GM23338 (cell line): ENCODE measurements at regions not wholly inside any gene's neighbourhood (a gene's known extent, or its start where the extent isn't known, plus 50 kb on each side); places are given as distances from the start of the nearest gene placed in this dataset.

Experiments used
- ATAC-seq: fragments of 200-7000 bp; cut with Tn5 transposase; 3 replicates; pipeline ENCODE4 v1.9.1; 2020
- DNase-seq: peaks from one replicate; pipeline ENCODE4 v3.0.0-alpha.2; 2015; ENCODE audit warnings: low spot score
- H2AFZ ChIP-seq: fragments of 200-600 bp; sonication (generic); 2 replicates; pipeline ENCODE4 v1.8.0; 2016; ENCODE audit warnings: antibody characterized with exemption, mild to moderate bottlenecking, moderate library complexity
- H3F3A ChIP-seq: fragments of 200-600 bp; sonication (generic); replicated peaks from 2 replicates; pipeline ENCODE4 v1.8.0; 2017; ENCODE audit warnings: antibody characterized with exemption, mixed run types, low read depth
- H3K27ac ChIP-seq: fragments of 200-600 bp; sonication (generic); 2 replicates; pipeline ENCODE4 v1.6.1; 2016; ENCODE audit warnings: low read depth
- H3K27me3 ChIP-seq: fragments of 200-600 bp; sonication (generic); 2 replicates; pipeline ENCODE4 v1.8.0; 2016; ENCODE audit warnings: mild to moderate bottlenecking, mixed run types, moderate library complexity; ENCODE audit not compliant: insufficient read depth
- H3K36me3 ChIP-seq: fragments of 200-600 bp; sonication (generic); 2 replicates; pipeline ENCODE4 v1.8.0; 2016; ENCODE audit warnings: mild to moderate bottlenecking; ENCODE audit not compliant: insufficient read depth
- H3K4me1 ChIP-seq: fragments of 200-600 bp; sonication (generic); 2 replicates; pipeline ENCODE4 v1.8.0; 2016; ENCODE audit warnings: mild to moderate bottlenecking, moderate library complexity; ENCODE audit not compliant: insufficient read depth
- H3K4me2 ChIP-seq: fragments of 200-600 bp; sonication (generic); 2 replicates; pipeline ENCODE4 v1.7.1; 2017; ENCODE audit warnings: mixed run types
- H3K4me3 ChIP-seq: fragments of 200-600 bp; sonication (generic); 2 replicates; pipeline ENCODE4 v1.6.1; 2016; ENCODE audit warnings: mixed run types
- H3K79me2 ChIP-seq: fragments of 200-600 bp; sonication (generic); replicated peaks from 2 replicates; pipeline ENCODE4 v1.8.0; 2017; ENCODE audit warnings: mild to moderate bottlenecking; ENCODE audit not compliant: insufficient read depth
- H3K9me2 ChIP-seq: fragments of 200-600 bp; sonication (generic); 2 replicates; pipeline ENCODE4 v1.8.0; 2017; ENCODE audit not compliant: insufficient read depth
- H4K20me1 ChIP-seq: fragments of 200-600 bp; sonication (generic); replicated peaks from 2 replicates; pipeline ENCODE4 v1.8.0; 2017; ENCODE audit warnings: mild to moderate bottlenecking; ENCODE audit not compliant: insufficient read depth
- H3K27ac Mint-ChIP-seq: 2 replicates; pipeline ENCODE4 v1.8.0; 2020; ENCODE audit warnings: inconsistent platforms, mild to moderate bottlenecking, moderate library complexity, mixed read lengths
- H3K27me3 Mint-ChIP-seq: 3 replicates; pipeline ENCODE4 v1.8.0; 2022; ENCODE audit warnings: low read depth, mild to moderate bottlenecking, moderate library complexity, mixed read lengths, inconsistent platforms; ENCODE audit not compliant: insufficient read depth, poor library complexity
- H3K36me3 Mint-ChIP-seq: 3 replicates; pipeline ENCODE4 v1.8.0; 2021; ENCODE audit warnings: low read depth, mild to moderate bottlenecking, inconsistent platforms, moderate library complexity, mixed read lengths
- H3K4me1 Mint-ChIP-seq: 3 replicates; pipeline ENCODE4 v1.8.0; 2020; ENCODE audit warnings: mild to moderate bottlenecking, inconsistent platforms, mixed read lengths
- H3K4me3 Mint-ChIP-seq: 3 replicates; pipeline ENCODE4 v1.8.0; 2021; ENCODE audit warnings: moderate library complexity, mild to moderate bottlenecking, inconsistent platforms, mixed read lengths
- H3K9me3 Mint-ChIP-seq: 3 replicates; pipeline ENCODE4 v1.8.0; 2020; ENCODE audit warnings: moderate library complexity, mild to moderate bottlenecking, inconsistent platforms, mixed read lengths
- CREB1 ChIP-seq: fragments of 250-450 bp; sonication (Bioruptor Pico); IDR thresholded peaks from 2 replicates; pipeline ENCODE4 v1.5.0; 2020; ENCODE audit warnings: low read depth, mild to moderate bottlenecking, moderate library complexity
- EZH2 ChIP-seq: fragments of 200-600 bp; sonication (generic); IDR thresholded peaks from one replicate; pipeline ENCODE4 v1.8.0; 2017; ENCODE audit warnings: antibody characterized with exemption, mild to moderate bottlenecking, low read depth; ENCODE audit not compliant: unreplicated experiment
- JUNB ChIP-seq: IDR thresholded peaks from one replicate; pipeline ENCODE4 v1.6.1; 2016; ENCODE audit warnings: antibody characterized with exemption; ENCODE audit not compliant: unreplicated experiment
- ZNF462 ChIP-seq: fragments of 250-450 bp; sonication (Bioruptor Pico); IDR thresholded peaks from 2 replicates; pipeline ENCODE4 v1.5.0; 2020; ENCODE audit warnings: mild to moderate bottlenecking, moderate library complexity
- TF ChIP-seq, protein P1 (sequence below), 2 experiments: fragments of 200-600 bp in 1 of 2; sonication (generic) in 1 of 2; conservative IDR thresholded peaks; 2 replicates each; pipeline versions ENCODE4 v1.5.1 to v1.6.1; 2016 to 2017; ENCODE audit warnings: antibody characterized with exemption in 2 of 2, low read depth in 2 of 2, mild to moderate bottlenecking in 2 of 2, moderate library complexity in 1 of 2

- no peak for TF ChIP-seq ZNF462 (CRISPR knock-in tag)
These were observed 630.1 kb downstream of the TFAP2A start (continued) for GRCh38 chr6:9784786-9785185.

DNA sequence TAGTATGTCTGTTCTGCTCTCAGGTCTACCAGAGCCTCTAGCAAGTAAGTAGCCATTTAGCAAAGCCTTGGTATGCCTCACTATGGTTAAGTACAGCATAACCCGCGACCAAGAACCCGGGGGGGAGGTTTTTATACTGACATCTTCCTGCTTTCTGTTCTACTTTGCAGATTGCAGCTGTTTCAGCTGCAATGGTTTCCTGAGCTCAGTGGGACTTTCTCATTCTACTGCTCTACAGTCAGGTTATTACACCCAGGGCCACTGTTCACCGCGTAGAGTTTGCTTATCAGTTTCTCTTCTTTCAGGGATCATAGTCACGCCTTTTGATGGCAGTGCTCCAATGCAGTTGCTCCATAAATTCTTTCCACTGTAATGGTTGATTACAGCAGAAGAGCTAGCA lies 631.3 kb downstream of the TFAP2A start:
- Mint-ChIP-seq H3K9me3 (no peaks in the 10 kb centered on the region), H3K36me3 (no peaks in the 10 kb centered on the region), H3K4me1 (peaks cover 14% of the 10 kb centered on the region; the same call in 2 of the 3 replicates), H3K27ac (no peak overlapping the region), H3K4me3 (no peak overlapping the region), H3K27me3 (no peaks in the 10 kb centered on the region)
- Histone ChIP-seq H3F3A (no peaks in the 10 kb centered on the region), H3K79me2 (no peaks in the 10 kb centered on the region), H2AFZ (peak overlapping the region; percentile 65; the same call in 1 of the 2 replicates), H4K20me1 (no peaks in the 10 kb centered on the region), H3K9me2 (no peaks in the 10 kb centered on the region), H3K4me3 (no peak overlapping the region), H3K27me3 (no peaks in the 10 kb centered on the region), H3K4me2 (no peak overlapping the region), H3K36me3 (no peaks in the 10 kb centered on the region), H3K4me1 (0 out of 2 replicates have a peak, but pooled peaks cover 9% of the 10 kb centered on the region), H3K27ac (no peak overlapping the region)
- DNase-seq (no peak), ATAC-seq (no peak)
- TF ChIP-seq, protein P1, sequence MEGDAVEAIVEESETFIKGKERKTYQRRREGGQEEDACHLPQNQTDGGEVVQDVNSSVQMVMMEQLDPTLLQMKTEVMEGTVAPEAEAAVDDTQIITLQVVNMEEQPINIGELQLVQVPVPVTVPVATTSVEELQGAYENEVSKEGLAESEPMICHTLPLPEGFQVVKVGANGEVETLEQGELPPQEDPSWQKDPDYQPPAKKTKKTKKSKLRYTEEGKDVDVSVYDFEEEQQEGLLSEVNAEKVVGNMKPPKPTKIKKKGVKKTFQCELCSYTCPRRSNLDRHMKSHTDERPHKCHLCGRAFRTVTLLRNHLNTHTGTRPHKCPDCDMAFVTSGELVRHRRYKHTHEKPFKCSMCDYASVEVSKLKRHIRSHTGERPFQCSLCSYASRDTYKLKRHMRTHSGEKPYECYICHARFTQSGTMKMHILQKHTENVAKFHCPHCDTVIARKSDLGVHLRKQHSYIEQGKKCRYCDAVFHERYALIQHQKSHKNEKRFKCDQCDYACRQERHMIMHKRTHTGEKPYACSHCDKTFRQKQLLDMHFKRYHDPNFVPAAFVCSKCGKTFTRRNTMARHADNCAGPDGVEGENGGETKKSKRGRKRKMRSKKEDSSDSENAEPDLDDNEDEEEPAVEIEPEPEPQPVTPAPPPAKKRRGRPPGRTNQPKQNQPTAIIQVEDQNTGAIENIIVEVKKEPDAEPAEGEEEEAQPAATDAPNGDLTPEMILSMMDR (conservative IDR thresholded peaks at IDR 0.05; ENCODE audit: low read depth in 2 of 2): no peak
- TF ChIP-seq EZH2: no peak
- no peak for TF ChIP-seq JUNB
- TF ChIP-seq CREB1 (CRISPR knock-in tag): no peak
- no peak for TF ChIP-seq ZNF462 (CRISPR knock-in tag)
